ENCODE measurements at regions not wholly inside any gene's neighbourhood (a gene's known extent, or its start where the extent isn't known, plus 50 kb on each side); places are given as distances from the start of the nearest gene placed in this dataset.

DNA sequence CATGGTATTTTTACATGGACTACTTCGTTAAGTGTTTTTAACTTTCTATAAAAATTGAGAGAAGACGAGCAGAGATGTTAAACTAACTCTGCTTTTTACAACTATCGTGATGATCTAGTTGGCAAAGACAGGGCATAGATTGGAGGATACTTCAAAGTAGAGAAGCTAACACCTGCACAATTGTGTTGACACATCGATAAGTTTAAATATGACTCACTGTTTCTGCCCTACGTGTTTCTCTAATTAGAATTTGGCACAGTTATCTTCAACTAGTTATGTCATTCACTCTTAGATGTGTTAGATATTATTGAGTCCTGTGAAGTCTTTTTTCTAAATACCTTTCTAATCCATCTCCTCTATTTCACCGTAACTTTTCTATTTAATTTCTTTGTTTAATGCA is 68.5 kb upstream of the FERD3L start:
- H3K4me2 ChIP-seq (ENCODE audit: low read length) = no peak overlapping the region
- no peaks in the 10 kb centered on the region for H3K9me3 ChIP-seq (ENCODE audit: insufficient read depth, low read depth, low read length)

DNA sequence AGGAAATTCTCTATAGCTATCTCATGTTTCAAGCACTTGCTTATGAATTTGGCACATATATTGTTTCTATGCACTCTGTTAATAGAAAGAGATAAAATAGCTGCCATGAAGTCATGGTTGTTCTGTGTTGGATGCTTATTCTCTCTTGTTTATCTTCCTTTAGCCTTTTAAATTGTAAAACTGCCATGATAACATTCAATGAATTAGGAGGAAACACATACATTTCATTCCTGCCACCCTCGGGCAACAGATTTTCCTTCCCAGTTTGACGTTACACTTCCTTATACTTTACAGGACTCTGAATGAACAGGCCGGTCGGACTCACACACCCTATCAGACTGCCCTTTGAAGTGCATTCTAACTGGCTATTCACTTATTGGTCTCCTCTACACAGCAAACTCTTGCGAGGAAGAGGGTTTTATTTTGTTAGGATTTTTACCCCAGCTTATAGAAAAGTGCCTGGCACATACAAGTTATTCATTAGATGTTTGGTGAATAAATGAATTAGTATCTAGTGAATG is 65.7 kb upstream of the FERD3L start:
- no peak overlapping the region for H3K4me2 ChIP-seq (ENCODE audit: low read length)
- H3K23ac ChIP-seq (ENCODE audit: low read length) = no peak overlapping the region
- H2AFZ ChIP-seq (ENCODE audit: insufficient read depth, low read length, poor library complexity) = no peak overlapping the region
- H3K27ac ChIP-seq (ENCODE audit: low read depth, low read length) = no peak overlapping the region
- H4K91ac ChIP-seq (ENCODE audit: low read depth, low read length) = no peak overlapping the region
- H2BK120ac ChIP-seq (ENCODE audit: insufficient read depth, low read length, poor library complexity) = no peak overlapping the region
- no CpG with 5 or more reads among the region's 5 CpGs for WGBS (ENCODE audit: extremely low coverage, insufficient coverage, insufficient read length)
- no peak overlapping the region for H3K4ac ChIP-seq (ENCODE audit: low read depth, low read length)
- no peaks in the 10 kb centered on the region for H3K27me3 ChIP-seq (ENCODE audit: insufficient read depth, low read length)
- DNase-seq = no peak
- no peak overlapping the region for H4K8ac ChIP-seq (ENCODE audit: low read depth, low read length)
- no peaks in the 10 kb centered on the region for H3K9me3 ChIP-seq (ENCODE audit: insufficient read depth, low read depth, low read length)
- no peak overlapping the region for H3K14ac ChIP-seq (ENCODE audit: low read length)
- H3K18ac ChIP-seq (ENCODE audit: low read length) = no peak overlapping the region
- no peaks in the 10 kb centered on the region for H3K79me1 ChIP-seq (ENCODE audit: low read length)
- no peaks in the 10 kb centered on the region for H3K4me1 ChIP-seq (ENCODE audit: control insufficient read depth in 1 of 2, insufficient read depth in 2 of 2, low read length in 2 of 2)
- H2BK12ac ChIP-seq (ENCODE audit: low read length) = no peak overlapping the region
- no peak overlapping the region for H3K9ac ChIP-seq (ENCODE audit: low read length)
- H3K4me3 ChIP-seq (ENCODE audit: low read depth, low read length) = no peak overlapping the region
- no peak overlapping the region for H4K12ac ChIP-seq (ENCODE audit: low read depth, low read length)
- H2BK5ac ChIP-seq (ENCODE audit: low read depth, low read length, poor library complexity) = no peak overlapping the region
- H3K36me3 ChIP-seq (ENCODE audit: control insufficient read depth in 1 of 2, insufficient read depth in 2 of 2, low read length in 2 of 2) = no peaks in the 10 kb centered on the region
- H2AK5ac ChIP-seq (ENCODE audit: low read length) = no peak overlapping the region
- H3K79me2 ChIP-seq (ENCODE audit: control insufficient read depth, insufficient read depth, low read length, poor library complexity) = no peaks in the 10 kb centered on the region

More for the DNA sequence above, 68.5 kb upstream of the FERD3L start:
- Histone ChIP-seq H4K12ac (ENCODE audit: low read depth, low read length) (no peak overlapping the region), H3K27ac (ENCODE audit: low read depth, low read length) (no peak overlapping the region), H3K4me1 (ENCODE audit: control insufficient read depth in 1 of 2, insufficient read depth in 2 of 2, low read length in 2 of 2) (no peaks in the 10 kb centered on the region), H3K14ac (ENCODE audit: low read length) (no peak overlapping the region), H3K27me3 (ENCODE audit: insufficient read depth, low read length) (no peaks in the 10 kb centered on the region), H4K8ac (ENCODE audit: low read depth, low read length) (no peak overlapping the region), H2AK5ac (ENCODE audit: low read length) (no peak overlapping the region), H3K4ac (ENCODE audit: low read depth, low read length) (no peak overlapping the region), H4K91ac (ENCODE audit: low read depth, low read length) (no peak overlapping the region), H3K4me3 (ENCODE audit: low read depth, low read length) (no peak overlapping the region), H2BK5ac (ENCODE audit: low read depth, low read length, poor library complexity) (no peak overlapping the region), H3K23ac (ENCODE audit: low read length) (no peak overlapping the region), H3K9ac (ENCODE audit: low read length) (no peak overlapping the region), H3K79me2 (ENCODE audit: control insufficient read depth, insufficient read depth, low read length, poor library complexity) (no peaks in the 10 kb centered on the region), H3K79me1 (ENCODE audit: low read length) (no peaks in the 10 kb centered on the region), H2BK120ac (ENCODE audit: insufficient read depth, low read length, poor library complexity) (no peak overlapping the region), H3K36me3 (ENCODE audit: control insufficient read depth in 1 of 2, insufficient read depth in 2 of 2, low read length in 2 of 2) (no peaks in the 10 kb centered on the region), H2BK12ac (ENCODE audit: low read length) (no peak overlapping the region), H3K18ac (ENCODE audit: low read length) (no peak overlapping the region), H2AFZ (ENCODE audit: insufficient read depth, low read length, poor library complexity) (no peak overlapping the region)
- DNase-seq = no peak
- WGBS (ENCODE audit: extremely low coverage, insufficient coverage, insufficient read length) = 100% methylated on average over 1 of the region's 6 CpGs

DNA sequence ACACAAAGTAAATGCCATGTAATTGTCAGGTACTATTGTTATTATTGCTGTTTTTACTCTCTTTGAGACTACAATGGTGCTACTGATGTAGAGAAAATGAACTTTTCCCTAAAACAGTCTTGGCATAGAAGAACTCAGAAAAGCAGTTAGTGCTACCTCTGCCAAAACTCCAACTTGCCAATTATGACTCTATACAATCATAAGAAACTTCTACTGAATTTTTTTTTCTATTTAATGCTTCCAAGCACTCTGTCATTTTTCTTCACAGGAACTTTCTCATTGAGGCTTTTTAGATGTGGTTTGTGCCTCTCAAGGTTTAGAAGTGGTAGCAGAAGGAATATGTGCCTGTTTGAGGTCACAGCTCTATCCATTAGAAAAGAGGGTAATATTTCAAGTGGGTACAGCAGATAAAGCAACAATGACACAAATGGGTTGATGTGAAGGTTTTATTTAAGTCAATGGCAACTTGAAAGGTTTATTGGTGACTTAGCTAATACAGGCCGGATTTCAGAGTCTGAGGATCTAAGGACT is 64.0 kb upstream of the FERD3L start:
- Histone ChIP-seq H3K27me3 (ENCODE audit: insufficient read depth, low read length) (no peaks in the 10 kb centered on the region), H3K4ac (ENCODE audit: low read depth, low read length) (no peak overlapping the region), H3K9me3 (ENCODE audit: insufficient read depth, low read depth, low read length) (no peaks in the 10 kb centered on the region), H3K4me3 (ENCODE audit: low read depth, low read length) (no peak overlapping the region), H3K23ac (ENCODE audit: low read length) (no peak overlapping the region), H3K14ac (ENCODE audit: low read length) (no peak overlapping the region), H4K8ac (ENCODE audit: low read depth, low read length) (no peak overlapping the region), H3K79me1 (ENCODE audit: low read length) (no peaks in the 10 kb centered on the region), H2BK120ac (ENCODE audit: insufficient read depth, low read length, poor library complexity) (no peak overlapping the region), H3K4me2 (ENCODE audit: low read length) (no peak overlapping the region), H2BK12ac (ENCODE audit: low read length) (no peak overlapping the region), H3K9ac (ENCODE audit: low read length) (no peak overlapping the region), H4K12ac (ENCODE audit: low read depth, low read length) (no peak overlapping the region), H2BK5ac (ENCODE audit: low read depth, low read length, poor library complexity) (no peak overlapping the region), H3K18ac (ENCODE audit: low read length) (no peak overlapping the region), H2AFZ (ENCODE audit: insufficient read depth, low read length, poor library complexity) (no peak overlapping the region), H3K36me3 (ENCODE audit: control insufficient read depth in 1 of 2, insufficient read depth in 2 of 2, low read length in 2 of 2) (no peaks in the 10 kb centered on the region), H4K91ac (ENCODE audit: low read depth, low read length) (no peak overlapping the region), H3K4me1 (ENCODE audit: control insufficient read depth in 1 of 2, insufficient read depth in 2 of 2, low read length in 2 of 2) (no peaks in the 10 kb centered on the region), H3K79me2 (ENCODE audit: control insufficient read depth, insufficient read depth, low read length, poor library complexity) (no peaks in the 10 kb centered on the region), H2AK5ac (ENCODE audit: low read length) (no peak overlapping the region), H3K27ac (ENCODE audit: low read depth, low read length) (no peak overlapping the region)
- no CpG with 5 or more reads among the region's 1 CpG for WGBS (ENCODE audit: extremely low coverage, insufficient coverage, insufficient read length)
- no peak for DNase-seq

DNA sequence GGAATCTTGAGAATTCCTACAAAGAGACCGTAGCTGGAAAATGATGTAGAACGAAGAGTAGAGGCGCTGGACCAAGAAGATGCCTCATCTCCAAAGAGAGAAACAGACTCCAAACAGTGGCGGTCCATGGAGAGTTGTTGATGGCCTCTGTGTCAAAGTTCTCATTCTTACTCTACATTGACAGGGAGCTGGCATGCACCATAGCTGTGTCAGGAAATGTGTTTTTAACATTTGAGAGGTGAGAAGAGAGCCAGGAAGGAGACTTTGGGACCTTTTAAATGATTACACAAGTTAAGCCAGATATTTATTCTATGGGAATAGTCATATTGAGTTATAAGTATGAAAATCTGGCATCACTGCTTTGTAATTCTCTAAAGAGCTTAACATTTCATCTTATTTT is 61.5 kb upstream of the FERD3L start:
- Histone ChIP-seq H3K4me1 (ENCODE audit: control insufficient read depth in 1 of 2, insufficient read depth in 2 of 2, low read length in 2 of 2) (no peaks in the 10 kb centered on the region), H3K4me2 (ENCODE audit: low read length) (no peak overlapping the region), H4K8ac (ENCODE audit: low read depth, low read length) (no peak overlapping the region), H2BK5ac (ENCODE audit: low read depth, low read length, poor library complexity) (no peak overlapping the region), H2AK5ac (ENCODE audit: low read length) (no peak overlapping the region), H2BK12ac (ENCODE audit: low read length) (no peak overlapping the region), H2AFZ (ENCODE audit: insufficient read depth, low read length, poor library complexity) (no peak overlapping the region), H3K23ac (ENCODE audit: low read length) (no peak overlapping the region), H3K79me1 (ENCODE audit: low read length) (no peaks in the 10 kb centered on the region), H4K12ac (ENCODE audit: low read depth, low read length) (no peak overlapping the region), H3K79me2 (ENCODE audit: control insufficient read depth, insufficient read depth, low read length, poor library complexity) (no peaks in the 10 kb centered on the region), H3K27ac (ENCODE audit: low read depth, low read length) (no peak overlapping the region), H3K4me3 (ENCODE audit: low read depth, low read length) (no peak overlapping the region), H2BK120ac (ENCODE audit: insufficient read depth, low read length, poor library complexity) (no peak overlapping the region), H3K14ac (ENCODE audit: low read length) (no peak overlapping the region), H4K91ac (ENCODE audit: low read depth, low read length) (no peak overlapping the region), H3K36me3 (ENCODE audit: control insufficient read depth in 1 of 2, insufficient read depth in 2 of 2, low read length in 2 of 2) (no peaks in the 10 kb centered on the region), H3K4ac (ENCODE audit: low read depth, low read length) (no peak overlapping the region), H3K9ac (ENCODE audit: low read length) (no peak overlapping the region), H3K18ac (ENCODE audit: low read length) (no peak overlapping the region), H3K9me3 (ENCODE audit: insufficient read depth, low read depth, low read length) (no peaks in the 10 kb centered on the region), H3K27me3 (ENCODE audit: insufficient read depth, low read length) (no peaks in the 10 kb centered on the region)
- no peak for DNase-seq
- no CpG with 5 or more reads among the region's 4 CpGs for WGBS (ENCODE audit: extremely low coverage, insufficient coverage, insufficient read length)
